ENCODE measurements at regions not wholly inside any gene's neighbourhood (a gene's known extent, or its start where the extent isn't known, plus 50 kb on each side); places are given as distances from the start of the nearest gene placed in this dataset.

GRCh38 chr15:58311556-58311955, 120.2 kb upstream of the LIPC start:
- DNase-seq (ENCODE audit: low spot score) = no peak
- Histone ChIP-seq H3K9ac (ENCODE audit: insufficient read depth, low read depth, low read length) (no peak overlapping the region), H3K36me3 (replicated peaks in 1 of 2; ENCODE audit: control insufficient read depth in 1 of 2, insufficient read depth in 2 of 2, low read length in 2 of 2) (no peaks in the 10 kb centered on the region), H4K20me1 (ENCODE audit: insufficient read depth, low read length) (no peaks in the 10 kb centered on the region), H3K4me2 (ENCODE audit: low read depth, low read length) (no peak overlapping the region), H3K27me3 (ENCODE audit: control insufficient read depth in 1 of 2, insufficient read depth in 2 of 2, low read length in 2 of 2) (no peaks in the 10 kb centered on the region), H3K79me2 (ENCODE audit: insufficient read depth, low read length) (no peaks in the 10 kb centered on the region), H3K9me3 (ENCODE audit: low read length) (no peaks in the 10 kb centered on the region), H3K27ac (ENCODE audit: extremely low read length, insufficient read depth, low read length) (no peak overlapping the region), H3K4me1 (ENCODE audit: insufficient read depth, low read length) (peaks cover 25% of the 10 kb centered on the region), H2AFZ (ENCODE audit: low read length) (no peak overlapping the region), H3K4me3 (replicated peaks in 1 of 3; ENCODE audit: insufficient read depth in 1 of 3, low read depth in 2 of 3, low read length in 3 of 3) (no peak overlapping the region)
- TF ChIP-seq ZFP36 (IDR thresholded peaks at IDR 0.05; ENCODE audit: borderline replicate concordance, low read depth, low read length, partially characterized antibody) (no peak), ARNT2 (CRISPR knock-in tag; IDR thresholded peaks at IDR 0.05; ENCODE audit: low read depth) (no peak), POLR2AphosphoS5 (IDR thresholded peaks at IDR 0.05; ENCODE audit: low read depth, low read length) (no peak), ZNF124 (CRISPR knock-in tag; IDR thresholded peaks at IDR 0.05) (no peak), ZNF543 (CRISPR knock-in tag; IDR thresholded peaks at IDR 0.05) (no peak), ELF3 (CRISPR knock-in tag; IDR thresholded peaks at IDR 0.05) (no peak), SNRNP70 (IDR thresholded peaks at IDR 0.05; ENCODE audit: low read depth, low read length) (no peak), KDM1A (CRISPR knock-in tag; IDR thresholded peaks at IDR 0.05) (no peak), HCFC1 (IDR thresholded peaks at IDR 0.05; ENCODE audit: low read depth, low read length) (no peak), CEBPZ (IDR thresholded peaks at IDR 0.05; ENCODE audit: low read length) (no peak), TBP (CRISPR knock-in tag; IDR thresholded peaks at IDR 0.05) (no peak), ZNF776 (CRISPR knock-in tag; IDR thresholded peaks at IDR 0.05) (no peak), ZFP91 (CRISPR knock-in tag; IDR thresholded peaks at IDR 0.05; ENCODE audit: borderline replicate concordance) (no peak), SMAD9 (CRISPR knock-in tag; IDR thresholded peaks at IDR 0.05) (no peak)
- TF ChIP-seq, protein P1, sequence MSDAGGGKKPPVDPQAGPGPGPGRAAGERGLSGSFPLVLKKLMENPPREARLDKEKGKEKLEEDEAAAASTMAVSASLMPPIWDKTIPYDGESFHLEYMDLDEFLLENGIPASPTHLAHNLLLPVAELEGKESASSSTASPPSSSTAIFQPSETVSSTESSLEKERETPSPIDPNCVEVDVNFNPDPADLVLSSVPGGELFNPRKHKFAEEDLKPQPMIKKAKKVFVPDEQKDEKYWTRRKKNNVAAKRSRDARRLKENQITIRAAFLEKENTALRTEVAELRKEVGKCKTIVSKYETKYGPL (CRISPR knock-in tag; IDR thresholded peaks at IDR 0.05) = no peak
- FAIRE-seq = no peak
- CTCF ChIA-PET (ENCODE audit: low intra/inter-chr PET ratio, low total read pairs) = no interaction called here
- ATAC-seq = no peak
- in situ Hi-C loops (cut with HindIII; ENCODE audit: extremely low pct_ligation_motif_present, low pct_unique_long_range_greater_than_20kb) = no loop called here
- WGBS (ENCODE audit: low lambda C conversion rate) = 93% methylated on average over 4 of the region's 4 CpGs
- POLR2A ChIA-PET = no interaction called here
- intact Hi-C loops (cut with micrococcal nuclease; ENCODE audit: unreplicated experiment) = no loop called here
- no TSS peak for BruUV-seq (replicated peaks)
